Large intestine (tissue), 3 donors: ENCODE measurements at regions not wholly inside any gene's neighbourhood (a gene's known extent, or its start where the extent isn't known, plus 50 kb on each side); places are given as distances from the start of the nearest gene placed in this dataset.
"Not testable (repeated sequence)": the region's sequence is repeated elsewhere in the genome, so short reads cannot be mapped to it uniquely, and the experiment has no call there.

Experiments
- DNase-seq, 2 donors: peaks; one replicate each; pipeline versions ENCODE4 v3.0.0 to v3.0.0-alpha.2; 2013
- H3K27ac ChIP-seq: one replicate; pipeline ENCODE4 v1.5.1; 2013; ENCODE audit warnings: low read length
- H3K27me3 ChIP-seq: 2 replicates; pipeline ENCODE4 v1.6.1; 2013; ENCODE audit warnings: low read length; ENCODE audit not compliant: control insufficient read depth, insufficient read depth
- H3K36me3 ChIP-seq: 2 replicates; pipeline ENCODE4 v1.6.1; 2013; ENCODE audit warnings: low read length; ENCODE audit not compliant: control insufficient read depth, insufficient read depth
- H3K4me1 ChIP-seq: one replicate; pipeline ENCODE4 v1.6.1; 2013; ENCODE audit warnings: low read length; ENCODE audit not compliant: control insufficient read depth, insufficient read depth
- H3K4me3 ChIP-seq: one replicate; pipeline ENCODE4 v1.5.1; 2013; ENCODE audit warnings: low read length
- H3K9me3 ChIP-seq: one replicate; pipeline ENCODE4 v1.6.1; 2013; ENCODE audit warnings: mild to moderate bottlenecking, low read depth, low read length, moderate library complexity; ENCODE audit not compliant: control insufficient read depth
- WGBS: methylation state at CpG from one replicate; pipeline ENCODE4 v1.1.5; 2013; ENCODE audit warnings: low lambda C conversion rate; ENCODE audit not compliant: insufficient coverage; 5-methylcytosine and 5-hydroxymethylcytosine counted together

- no peaks in the 10 kb centered on the region for H3K27me3 ChIP-seq
- H3K4me3 ChIP-seq: no peak overlapping the region
- DNase-seq: no peak
- H3K4me1 ChIP-seq: no peaks in the 10 kb centered on the region
- no CpG with 5 or more reads among the region's 50 CpGs for WGBS
- H3K36me3 ChIP-seq: no peaks in the 10 kb centered on the region
- H3K9me3 ChIP-seq: peaks cover 38% of the 10 kb centered on the region
- H3K27ac ChIP-seq: no peak overlapping the region
Observed at GRCh38 chr20:30484009-30484748, 773.3 kb upstream of the DEFB115 start.

GRCh38 chr20:30484749-30485070 lies 772.8 kb upstream of the DEFB115 start:
- no peak for DNase-seq
- Histone ChIP-seq H3K27ac (no peak overlapping the region), H3K4me3 (no peak overlapping the region), H3K36me3 (no peaks in the 10 kb centered on the region), H3K4me1 (no peaks in the 10 kb centered on the region), H3K27me3 (no peaks in the 10 kb centered on the region), H3K9me3 (peaks cover 43% of the 10 kb centered on the region)
- WGBS: no CpG with 5 or more reads among the region's 17 CpGs

- no peak overlapping the region for H3K27ac ChIP-seq
- peaks cover 47% of the 10 kb centered on the region for H3K9me3 ChIP-seq
- H3K4me1 ChIP-seq: no peaks in the 10 kb centered on the region
- H3K4me3 ChIP-seq: no peak overlapping the region
- H3K36me3 ChIP-seq: no peaks in the 10 kb centered on the region
- no peak for DNase-seq
- no CpG with 5 or more reads among the region's 50 CpGs for WGBS
- no peaks in the 10 kb centered on the region for H3K27me3 ChIP-seq
Observed at GRCh38 chr20:30485331-30486102, 771.9 kb upstream of the DEFB115 start.

- WGBS: 100% methylated on average over 2 of the region's 14 CpGs
- peaks cover 47% of the 10 kb centered on the region for H3K9me3 ChIP-seq
Observed at GRCh38 chr20:30486103-30486478, 771.4 kb upstream of the DEFB115 start.

GRCh38 chr20:30487461-30487860 lies 770.0 kb upstream of the DEFB115 start:
- peaks cover 47% of the 10 kb centered on the region for H3K9me3 ChIP-seq
- not testable (repeated sequence) for H3K4me3 ChIP-seq, H3K27me3 ChIP-seq, H3K27ac ChIP-seq, DNase-seq, H3K4me1 ChIP-seq, H3K36me3 ChIP-seq
- WGBS: 92% methylated on average over 5 of the region's 18 CpGs

More at GRCh38 chr20:30486103-30486478, 771.4 kb upstream of the DEFB115 start:
- H3K4me1 ChIP-seq: no peaks in the 10 kb centered on the region
- no peak overlapping the region for H3K4me3 ChIP-seq
- no peaks in the 10 kb centered on the region for H3K27me3 ChIP-seq
- H3K36me3 ChIP-seq: no peaks in the 10 kb centered on the region
- no peak overlapping the region for H3K27ac ChIP-seq
- no peak for DNase-seq

- no peaks in the 10 kb centered on the region for H3K4me1 ChIP-seq
- no CpG with 5 or more reads among the region's 97 CpGs for WGBS
- H3K27me3 ChIP-seq: no peaks in the 10 kb centered on the region
- no peaks in the 10 kb centered on the region for H3K36me3 ChIP-seq
- H3K27ac ChIP-seq: no peak overlapping the region
- H3K9me3 ChIP-seq: peaks cover 47% of the 10 kb centered on the region
- DNase-seq: no peak
- H3K4me3 ChIP-seq: no peak overlapping the region
Observed at GRCh38 chr20:30487947-30488926, 769.2 kb upstream of the DEFB115 start.

GRCh38 chr20:30488941-30489613 lies 768.4 kb upstream of the DEFB115 start:
- no peak overlapping the region for H3K4me3 ChIP-seq
- H3K9me3 ChIP-seq: peaks cover 44% of the 10 kb centered on the region

GRCh38 chr20:30489614-30490003 lies 767.9 kb upstream of the DEFB115 start:
- DNase-seq: no peak
- no peaks in the 10 kb centered on the region for H3K4me1 ChIP-seq
- H3K9me3 ChIP-seq: peaks cover 39% of the 10 kb centered on the region
- WGBS: no CpG with 5 or more reads among the region's 29 CpGs
- no peak overlapping the region for H3K4me3 ChIP-seq
- no peaks in the 10 kb centered on the region for H3K36me3 ChIP-seq
- H3K27me3 ChIP-seq: no peaks in the 10 kb centered on the region
- H3K27ac ChIP-seq: no peak overlapping the region

More at GRCh38 chr20:30488941-30489613, 768.4 kb upstream of the DEFB115 start:
- no peak overlapping the region for H3K27ac ChIP-seq
- no peaks in the 10 kb centered on the region for H3K36me3 ChIP-seq
- no peaks in the 10 kb centered on the region for H3K4me1 ChIP-seq
- DNase-seq: no peak
- whole genome bisulfite sequencing: no CpG with 5 or more reads among the region's 56 CpGs
- no peaks in the 10 kb centered on the region for H3K27me3 ChIP-seq

- WGBS: 80% methylated on average over 1 of the region's 15 CpGs
- H3K9me3 ChIP-seq: peaks cover 25% of the 10 kb centered on the region
Observed at GRCh38 chr20:30491016-30491415, 766.4 kb upstream of the DEFB115 start.

GRCh38 chr20:30496656-30497055 lies 760.8 kb upstream of the DEFB115 start:
- H3K27me3 ChIP-seq, H3K27ac ChIP-seq, H3K4me1 ChIP-seq, DNase-seq, H3K4me3 ChIP-seq, H3K36me3 ChIP-seq: not testable (repeated sequence)
- peaks cover 20% of the 10 kb centered on the region for H3K9me3 ChIP-seq
- no CpG with 5 or more reads among the region's 16 CpGs for WGBS

More at GRCh38 chr20:30491016-30491415, 766.4 kb upstream of the DEFB115 start:
- Histone ChIP-seq H3K4me1 (no peaks in the 10 kb centered on the region), H3K36me3 (no peaks in the 10 kb centered on the region), H3K4me3 (no peak overlapping the region), H3K27ac (no peak overlapping the region), H3K27me3 (no peaks in the 10 kb centered on the region)
- no peak for DNase-seq
